Common myeloid progenitor, CD34-positive (primary cell): ENCODE measurements at regions not wholly inside any gene's neighbourhood (a gene's known extent, or its start where the extent isn't known, plus 50 kb on each side); places are given as distances from the start of the nearest gene placed in this dataset.

Source experiments
- CTCF ChIA-PET: fragments of 350-600 bp; sonication (Branson Sonifier 250); formaldehyde crosslinking; loops from one replicate; lab custom pipeline; 2021; ENCODE audit warnings: antibody characterized with exemption; lab: Charles Lee
- POLR2A ChIA-PET: fragments of 350-600 bp; sonication (Branson Sonifier 250); formaldehyde crosslinking; loops from one replicate; lab custom pipeline; 2021; ENCODE audit warnings: antibody characterized with exemption; lab: Charles Lee
- DNase-seq, 3 donors: peaks; one replicate each; pipeline versions ENCODE4 v3.0.0 to v3.0.0-alpha.2; 2013
- H3K27ac ChIP-seq, 2 experiments: 1 replicate in 1 of 2; 2 replicates in 1 of 2; pipeline ENCODE4 v1.7.0; 2013; ENCODE audit warnings: inconsistent platforms in 2 of 2, low read length in 2 of 2, mild to moderate bottlenecking in 2 of 2, low read depth in 1 of 2, moderate library complexity in 1 of 2; ENCODE audit not compliant: severe bottlenecking in 2 of 2, insufficient read depth in 1 of 2, poor library complexity in 1 of 2
- H3K27me3 ChIP-seq, 5 experiments: replicated peaks in 2 of 5; 1 replicate in 3 of 5; 2 replicates in 2 of 5; pipeline versions ENCODE4 v1.6.1 to v1.7.0; 2013; ENCODE audit warnings: low read length in 4 of 5, mild to moderate bottlenecking in 2 of 5, moderate library complexity in 2 of 5, inconsistent platforms in 1 of 5; ENCODE audit not compliant: insufficient read depth in 5 of 5, control insufficient read depth in 4 of 5
- H3K36me3 ChIP-seq, 4 experiments: 1 replicate in 2 of 4; 2 replicates in 2 of 4; pipeline versions ENCODE4 v1.6.1 to v1.7.0; 2013; ENCODE audit warnings: low read length in 3 of 4, control low read depth in 1 of 4, mild to moderate bottlenecking in 1 of 4; ENCODE audit not compliant: control insufficient read depth in 4 of 4, insufficient read depth in 4 of 4
- H3K4me1 ChIP-seq, 4 experiments: 1 replicate in 3 of 4; 2 replicates in 1 of 4; pipeline versions ENCODE4 v1.6.1 to v1.7.1; 2013; ENCODE audit warnings: low read length in 3 of 4, mild to moderate bottlenecking in 3 of 4, control low read depth in 1 of 4, inconsistent platforms in 1 of 4, moderate library complexity in 1 of 4; ENCODE audit not compliant: control insufficient read depth in 4 of 4, insufficient read depth in 4 of 4; ENCODE audit errors: control extremely low read depth in 1 of 4
- H3K4me3 ChIP-seq, 7 experiments: 1 replicate in 4 of 7; 2 replicates in 3 of 7; pipeline versions ENCODE4 v1.5.1 to v1.7.0; 2013; ENCODE audit warnings: mild to moderate bottlenecking in 7 of 7, low read length in 6 of 7, moderate library complexity in 6 of 7, inconsistent platforms in 2 of 7, low read depth in 2 of 7, control low read depth in 1 of 7; ENCODE audit not compliant: insufficient read depth in 4 of 7, control insufficient read depth in 1 of 7; ENCODE audit errors: extremely low read depth in 1 of 7
- H3K9me3 ChIP-seq, 5 experiments: 1 replicate in 4 of 5; 2 replicates in 1 of 5; pipeline versions ENCODE4 v1.6.1 to v1.7.1; 2013; ENCODE audit warnings: low read length in 4 of 5, mild to moderate bottlenecking in 2 of 5, inconsistent platforms in 1 of 5, low read depth in 1 of 5, moderate library complexity in 1 of 5; ENCODE audit not compliant: control insufficient read depth in 4 of 5, insufficient read depth in 2 of 5; ENCODE audit errors: control extremely low read depth in 1 of 5
- WGBS: methylation state at CpG from one replicate; pipeline ENCODE4 v1.1.5; 2013; ENCODE audit not compliant: insufficient coverage; 5-methylcytosine and 5-hydroxymethylcytosine counted together

GRCh38 chr2:125643128-125643527, 1012.8 kb upstream of the GYPC start:
- no peak overlapping the region for H3K4me3 ChIP-seq
- ChIA-PET POLR2A (no interaction called here), CTCF (no interaction called here)
- no peak for DNase-seq
- H3K9me3 ChIP-seq: no peaks in the 10 kb centered on the region
- no peak overlapping the region for H3K27ac ChIP-seq
- H3K36me3 ChIP-seq: no peaks in the 10 kb centered on the region
- H3K4me1 ChIP-seq: no peaks in the 10 kb centered on the region
- WGBS: 80% methylated on average over 1 of the region's 2 CpGs
- no peaks in the 10 kb centered on the region for H3K27me3 ChIP-seq

GRCh38 chr2:125643585-125643984, 1012.4 kb upstream of the GYPC start:
- no peak for DNase-seq
- CTCF ChIA-PET: no interaction called here
- H3K36me3 ChIP-seq: no peaks in the 10 kb centered on the region
- H3K9me3 ChIP-seq: no peaks in the 10 kb centered on the region
- H3K27me3 ChIP-seq: no peaks in the 10 kb centered on the region
- no peak overlapping the region for H3K4me3 ChIP-seq
- POLR2A ChIA-PET: no interaction called here
- 57% methylated on average over 5 of the region's 8 CpGs for WGBS
- H3K4me1 ChIP-seq: no peaks in the 10 kb centered on the region
- H3K27ac ChIP-seq: no peak overlapping the region

- CTCF ChIA-PET: no interaction called here
- no peaks in the 10 kb centered on the region for H3K4me1 ChIP-seq
- DNase-seq: no peak
- H3K9me3 ChIP-seq: no peaks in the 10 kb centered on the region
- no peak overlapping the region for H3K4me3 ChIP-seq
- POLR2A ChIA-PET: interaction anchor here (0.7 kb wide), 1 partner anchor 198 kb away, joined by 3 read pairs; no protein-coding TSS in a partner anchor
- H3K27ac ChIP-seq: no peak overlapping the region
- no peaks in the 10 kb centered on the region for H3K36me3 ChIP-seq
- no peaks in the 10 kb centered on the region for H3K27me3 ChIP-seq
- WGBS: no CpG with 5 or more reads among the region's 1 CpG
Measured at GRCh38 chr2:125644257-125644656, 1011.7 kb upstream of the GYPC start.

- WGBS: 81% methylated on average over 3 of the region's 3 CpGs
- Histone ChIP-seq H3K27me3 (no peaks in the 10 kb centered on the region), H3K9me3 (no peaks in the 10 kb centered on the region), H3K36me3 (no peaks in the 10 kb centered on the region), H3K4me3 (no peak overlapping the region), H3K4me1 (no peaks in the 10 kb centered on the region), H3K27ac (no peak overlapping the region)
- POLR2A ChIA-PET: no interaction called here
- CTCF ChIA-PET: no interaction called here
- no peak for DNase-seq
Measured at GRCh38 chr2:125652280-125652679, 1003.7 kb upstream of the GYPC start.

GRCh38 chr2:125654226-125654625, 1001.7 kb upstream of the GYPC start:
- Histone ChIP-seq H3K27ac (no peak overlapping the region), H3K4me3 (no peak overlapping the region), H3K9me3 (no peaks in the 10 kb centered on the region), H3K36me3 (no peaks in the 10 kb centered on the region), H3K27me3 (no peaks in the 10 kb centered on the region), H3K4me1 (no peaks in the 10 kb centered on the region)
- CTCF ChIA-PET: no interaction called here
- POLR2A ChIA-PET: no interaction called here
- 56% methylated on average over 1 of the region's 1 CpG for WGBS
- no peak for DNase-seq

- Histone ChIP-seq H3K27ac (no peak overlapping the region), H3K27me3 (no peaks in the 10 kb centered on the region), H3K4me3 (no peak overlapping the region), H3K9me3 (no peaks in the 10 kb centered on the region), H3K4me1 (no peaks in the 10 kb centered on the region), H3K36me3 (no peaks in the 10 kb centered on the region)
- WGBS: no CpG with 5 or more reads among the region's 1 CpG
- no peak for DNase-seq
- CTCF ChIA-PET: no interaction called here
- POLR2A ChIA-PET: no interaction called here
Measured at GRCh38 chr2:125656190-125656589, 999.8 kb upstream of the GYPC start.

GRCh38 chr2:125658583-125658982, 997.4 kb upstream of the GYPC start:
- Histone ChIP-seq H3K27ac (no peak overlapping the region), H3K9me3 (no peaks in the 10 kb centered on the region), H3K4me1 (no peaks in the 10 kb centered on the region), H3K4me3 (no peak overlapping the region), H3K36me3 (no peaks in the 10 kb centered on the region), H3K27me3 (no peaks in the 10 kb centered on the region)
- ChIA-PET POLR2A (no interaction called here), CTCF (no interaction called here)
- 96% methylated on average over 5 of the region's 5 CpGs for WGBS
- DNase-seq: no peak
